HEK293 (cell line): ENCODE measurements at regions not wholly inside any gene's neighbourhood (a gene's known extent, or its start where the extent isn't known, plus 50 kb on each side); places are given as distances from the start of the nearest gene placed in this dataset.

Source experiments
- CTCF ChIA-PET: fragments of 350-600 bp; formaldehyde crosslinking; extraction: SDS; loops from one replicate; lab custom pipeline; 2021; ENCODE audit warnings: antibody characterized with exemption; lab: Yijun Ruan, JAX
- POLR2A ChIA-PET: fragments of 300-600 bp; formaldehyde crosslinking; extraction: SDS; loops from one replicate; lab custom pipeline; 2020; ENCODE audit warnings: antibody characterized with exemption, inconsistent platforms; lab: Yijun Ruan, JAX
- H3K27ac ChIP-seq: fragments of 200-500 bp; sonication (Bioruptor generic); 2 replicates; pipeline ENCODE4 v1.5.1; 2014; ENCODE audit warnings: low read depth, low read length, control low read depth, inconsistent platforms; ENCODE audit errors: extremely low read depth
- H3K36me3 ChIP-seq, 2 experiments: fragments of 200-500 bp in 1 of 2; sonication (Bioruptor generic) in 1 of 2; 1 replicate in 1 of 2; 2 replicates in 1 of 2; pipeline ENCODE4 v1.5.1; 2014 to 2017; ENCODE audit warnings: inconsistent platforms in 2 of 2, low read length in 2 of 2; ENCODE audit not compliant: control insufficient read depth in 2 of 2, insufficient read depth in 1 of 2
- H3K4me1 ChIP-seq: fragments of 200-500 bp; sonication (Bioruptor generic); 2 replicates; pipeline ENCODE4 v1.5.1; 2014; ENCODE audit warnings: mild to moderate bottlenecking, low read length, inconsistent platforms; ENCODE audit not compliant: control insufficient read depth, insufficient read depth
- H3K4me3 ChIP-seq: 2 replicates; pipeline ENCODE4 v1.5.1; 2011; ENCODE audit warnings: low read depth, mild to moderate bottlenecking, control low read depth, low read length, moderate library complexity
- H3K9me3 ChIP-seq: fragments of 200-500 bp; sonication (Bioruptor generic); 2 replicates; pipeline ENCODE4 v1.5.1; 2014; ENCODE audit warnings: low read depth, low read length, inconsistent platforms; ENCODE audit not compliant: control insufficient read depth, insufficient read depth
- EGR2 ChIP-seq: fragments of 450-650 bp; formaldehyde crosslinking; IDR thresholded peaks from 2 replicates; pipeline ENCODE4 v1.5.1; 2016; ENCODE audit warnings: low read depth, missing biosample characterization, missing genetic modification characterization
- INSM2 ChIP-seq: fragments of 450-650 bp; formaldehyde crosslinking; IDR thresholded peaks from 2 replicates; pipeline ENCODE4 v1.5.1; 2016; ENCODE audit warnings: missing biosample characterization, missing genetic modification characterization
- MEIS1 ChIP-seq: sonication (generic); formaldehyde crosslinking; IDR thresholded peaks from 2 replicates; pipeline ENCODE4 v1.8.1; 2022; ENCODE audit warnings: missing genetic modification reagents, mild to moderate bottlenecking, borderline replicate concordance
- REST ChIP-seq: fragments of 450-650 bp; formaldehyde crosslinking; IDR thresholded peaks from 2 replicates; pipeline ENCODE4 v1.5.1; 2016; ENCODE audit warnings: missing biosample characterization, missing genetic modification characterization
- SP7 ChIP-seq: fragments of 450-650 bp; formaldehyde crosslinking; IDR thresholded peaks from 2 replicates; pipeline ENCODE4 v1.5.1; 2016; ENCODE audit warnings: missing biosample characterization, missing genetic modification characterization
- ZBTB26 ChIP-seq: fragments of 450-650 bp; formaldehyde crosslinking; optimal IDR thresholded peaks from 2 replicates; pipeline ENCODE3; 2016; ENCODE audit warnings: missing biosample characterization, mild to moderate bottlenecking, missing genetic modification characterization
- ZBTB49 ChIP-seq: fragments of 450-650 bp; formaldehyde crosslinking; IDR thresholded peaks from 2 replicates; pipeline ENCODE4 v1.5.1; 2016; ENCODE audit warnings: missing biosample characterization, missing genetic modification characterization, low read depth
- ZNF133 ChIP-seq: fragments of 450-650 bp; formaldehyde crosslinking; IDR thresholded peaks from 2 replicates; pipeline ENCODE4 v1.5.1; 2016; ENCODE audit warnings: missing biosample characterization, missing genetic modification characterization
- ZNF148 ChIP-seq: fragments of 450-650 bp; formaldehyde crosslinking; IDR thresholded peaks from 2 replicates; pipeline ENCODE4 v1.5.0; 2017; ENCODE audit warnings: missing biosample characterization, missing genetic modification characterization, borderline replicate concordance
- ZNF223 ChIP-seq: fragments of 450-650 bp; formaldehyde crosslinking; IDR thresholded peaks from 2 replicates; pipeline ENCODE4 v1.5.1; 2016; ENCODE audit warnings: missing biosample characterization, missing genetic modification characterization
- ZNF26 ChIP-seq: fragments of 450-650 bp; formaldehyde crosslinking; IDR thresholded peaks from 2 replicates; pipeline ENCODE4 v1.5.1; 2016; ENCODE audit warnings: missing biosample characterization, missing genetic modification characterization
- ZNF394 ChIP-seq: fragments of 450-650 bp; formaldehyde crosslinking; IDR thresholded peaks from 2 replicates; pipeline ENCODE4 v1.5.1; 2016; ENCODE audit warnings: missing biosample characterization, missing genetic modification characterization, mild to moderate bottlenecking, moderate library complexity, borderline replicate concordance
- ZNF473 ChIP-seq: fragments of 450-650 bp; formaldehyde crosslinking; IDR thresholded peaks from 2 replicates; pipeline ENCODE4 v1.5.1; 2017; ENCODE audit warnings: missing biosample characterization, missing genetic modification characterization
- ZNF48 ChIP-seq: fragments of 450-650 bp; formaldehyde crosslinking; IDR thresholded peaks from 2 replicates; pipeline ENCODE4 v1.5.1; 2016; ENCODE audit warnings: missing biosample characterization, missing genetic modification characterization
- ZNF596 ChIP-seq: fragments of 450-650 bp; IDR thresholded peaks from 2 replicates; pipeline ENCODE4 v1.5.0; 2018; ENCODE audit warnings: missing biosample characterization, mild to moderate bottlenecking, missing genetic modification characterization, moderate library complexity
- ZNF654 ChIP-seq: fragments of 450-650 bp; formaldehyde crosslinking; IDR thresholded peaks from 2 replicates; pipeline ENCODE4 v1.5.1; 2016; ENCODE audit warnings: low read depth, missing biosample characterization, missing genetic modification characterization
- ZNF791 ChIP-seq: fragments of 450-650 bp; formaldehyde crosslinking; IDR thresholded peaks from 2 replicates; pipeline ENCODE4 v1.5.1; 2016; ENCODE audit warnings: missing biosample characterization, missing genetic modification characterization
- ZSCAN4 ChIP-seq: fragments of 450-650 bp; formaldehyde crosslinking; IDR thresholded peaks from 2 replicates; pipeline ENCODE4 v1.5.1; 2017; ENCODE audit warnings: missing biosample characterization, missing genetic modification characterization

GRCh38 chrX:10930151-10930550 lies 181.0 kb upstream of the HCCS start (continued):
- no peak for TF ChIP-seq ZNF26
- no peak for TF ChIP-seq ZNF596 (tag by site-specific recombination)
- no peak for TF ChIP-seq INSM2 (tag by site-specific recombination)
- no peak for TF ChIP-seq MEIS1
- TF ChIP-seq SP7 (tag by site-specific recombination) = no peak
- no peak for TF ChIP-seq ZNF473
- no peak for TF ChIP-seq REST (tag by site-specific recombination)
- TF ChIP-seq ZNF148 (tag by site-specific recombination) = no peak
- no peak for TF ChIP-seq ZBTB49 (tag by site-specific recombination)
- no peak for TF ChIP-seq ZSCAN4 (tag by site-specific recombination)

- H3K27ac ChIP-seq = no peak overlapping the region
- no peaks in the 10 kb centered on the region for H3K4me1 ChIP-seq
- ChIA-PET CTCF (no interaction called here), POLR2A (no interaction called here)
- no peaks in the 10 kb centered on the region for H3K9me3 ChIP-seq
- TF ChIP-seq ZNF394 (tag by site-specific recombination) (no peak), ZNF223 (no peak), ZNF654 (tag by site-specific recombination) (no peak), ZNF48 (tag by site-specific recombination) (no peak), EGR2 (no peak), ZNF791 (tag by site-specific recombination) (no peak), ZBTB26 (tag by site-specific recombination) (no peak), ZNF473 (no peak), ZNF133 (tag by site-specific recombination) (no peak)
- H3K36me3 ChIP-seq = no peaks in the 10 kb centered on the region
- H3K4me3 ChIP-seq = no peak overlapping the region
Measured at GRCh38 chrX:10931976-10932375, 179.2 kb upstream of the HCCS start.
